Trophoblast cell (in vitro differentiated cells and primary cell): ENCODE measurements at regions not wholly inside any gene's neighbourhood (a gene's known extent, or its start where the extent isn't known, plus 50 kb on each side); places are given as distances from the start of the nearest gene placed in this dataset.

Experiments
- DNase-seq, 2 donors: peaks; one replicate each; pipeline ENCODE4 v3.0.0-alpha.2; 2016
- H2AFZ ChIP-seq: 2 replicates; pipeline ENCODE4 v1.6.1; 2013; ENCODE audit warnings: low read length, moderate library complexity, mild to moderate bottlenecking; ENCODE audit not compliant: insufficient read depth, poor library complexity
- H2AK5ac ChIP-seq: 2 replicates; pipeline ENCODE4 v1.6.1; 2013; ENCODE audit warnings: mild to moderate bottlenecking, low read length
- H2BK120ac ChIP-seq: 2 replicates; pipeline ENCODE4 v1.6.1; 2013; ENCODE audit warnings: low read length, mild to moderate bottlenecking, moderate library complexity; ENCODE audit not compliant: insufficient read depth, poor library complexity
- H2BK12ac ChIP-seq: 2 replicates; pipeline ENCODE4 v1.6.1; 2013; ENCODE audit warnings: mild to moderate bottlenecking, low read length, moderate library complexity
- H2BK5ac ChIP-seq: 2 replicates; pipeline ENCODE4 v1.6.1; 2013; ENCODE audit warnings: low read length, low read depth, moderate library complexity, mild to moderate bottlenecking; ENCODE audit not compliant: poor library complexity
- H3K14ac ChIP-seq: 2 replicates; pipeline ENCODE4 v1.6.1; 2013; ENCODE audit warnings: mild to moderate bottlenecking, low read length
- H3K18ac ChIP-seq: 2 replicates; pipeline ENCODE4 v1.6.1; 2013; ENCODE audit warnings: mild to moderate bottlenecking, low read length
- H3K23ac ChIP-seq: 2 replicates; pipeline ENCODE4 v1.6.1; 2013; ENCODE audit warnings: low read length
- H3K27ac ChIP-seq: 2 replicates; pipeline ENCODE4 v1.5.1; 2013; ENCODE audit warnings: low read depth, mild to moderate bottlenecking, inconsistent platforms, low read length, moderate library complexity
- H3K27me3 ChIP-seq: 2 replicates; pipeline ENCODE4 v1.6.1; 2013; ENCODE audit warnings: inconsistent platforms, mild to moderate bottlenecking, low read length, moderate library complexity; ENCODE audit not compliant: insufficient read depth
- H3K36me3 ChIP-seq, 2 experiments: 1 replicate in 1 of 2; 2 replicates in 1 of 2; pipeline ENCODE4 v1.6.1; 2013; ENCODE audit warnings: low read length in 2 of 2, mild to moderate bottlenecking in 2 of 2, moderate library complexity in 1 of 2; ENCODE audit not compliant: insufficient read depth in 2 of 2, control insufficient read depth in 1 of 2
- H3K4ac ChIP-seq: 2 replicates; pipeline ENCODE4 v1.6.1; 2013; ENCODE audit warnings: low read depth, mild to moderate bottlenecking, low read length, moderate library complexity
- H3K4me1 ChIP-seq, 2 experiments: 1 replicate in 1 of 2; 2 replicates in 1 of 2; pipeline ENCODE4 v1.6.1; 2013; ENCODE audit warnings: low read length in 2 of 2, mild to moderate bottlenecking in 2 of 2, moderate library complexity in 1 of 2; ENCODE audit not compliant: insufficient read depth in 2 of 2, control insufficient read depth in 1 of 2
- H3K4me2 ChIP-seq: 2 replicates; pipeline ENCODE4 v1.6.1; 2013; ENCODE audit warnings: inconsistent platforms, mild to moderate bottlenecking, low read length, moderate library complexity
- H3K4me3 ChIP-seq: 2 replicates; pipeline ENCODE4 v1.5.1; 2013; ENCODE audit warnings: mild to moderate bottlenecking, low read depth, low read length, inconsistent platforms
- H3K79me1 ChIP-seq: one replicate; pipeline ENCODE4 v1.6.1; 2013; ENCODE audit warnings: low read length
- H3K79me2 ChIP-seq: 2 replicates; pipeline ENCODE4 v1.6.1; 2013; ENCODE audit warnings: low read length, mild to moderate bottlenecking; ENCODE audit not compliant: control insufficient read depth, insufficient read depth, poor library complexity
- H3K9ac ChIP-seq: 2 replicates; pipeline ENCODE4 v1.6.1; 2013; ENCODE audit warnings: mild to moderate bottlenecking, low read length
- H3K9me3 ChIP-seq: 2 replicates; pipeline ENCODE4 v1.6.1; 2013; ENCODE audit warnings: low read depth, mild to moderate bottlenecking, control low read depth, inconsistent platforms, low read length; ENCODE audit not compliant: insufficient read depth
- H4K12ac ChIP-seq: 2 replicates; pipeline ENCODE4 v1.6.1; 2013; ENCODE audit warnings: low read depth, mild to moderate bottlenecking, low read length, moderate library complexity
- H4K8ac ChIP-seq: 2 replicates; pipeline ENCODE4 v1.6.1; 2013; ENCODE audit warnings: low read depth, mild to moderate bottlenecking, low read length, moderate library complexity
- H4K91ac ChIP-seq: one replicate; pipeline ENCODE4 v1.6.1; 2013; ENCODE audit warnings: low read depth, mild to moderate bottlenecking, low read length, moderate library complexity
- WGBS: extraction: QIAGEN DNeasy Blood & Tissue Kit; methylation state at CpG from one replicate; pipeline ENCODE4 v1.1.7; 2013; ENCODE audit warnings: missing lambda C conversion rate; ENCODE audit not compliant: insufficient read length, insufficient coverage; ENCODE audit errors: extremely low coverage; 5-methylcytosine and 5-hydroxymethylcytosine counted together

DNA sequence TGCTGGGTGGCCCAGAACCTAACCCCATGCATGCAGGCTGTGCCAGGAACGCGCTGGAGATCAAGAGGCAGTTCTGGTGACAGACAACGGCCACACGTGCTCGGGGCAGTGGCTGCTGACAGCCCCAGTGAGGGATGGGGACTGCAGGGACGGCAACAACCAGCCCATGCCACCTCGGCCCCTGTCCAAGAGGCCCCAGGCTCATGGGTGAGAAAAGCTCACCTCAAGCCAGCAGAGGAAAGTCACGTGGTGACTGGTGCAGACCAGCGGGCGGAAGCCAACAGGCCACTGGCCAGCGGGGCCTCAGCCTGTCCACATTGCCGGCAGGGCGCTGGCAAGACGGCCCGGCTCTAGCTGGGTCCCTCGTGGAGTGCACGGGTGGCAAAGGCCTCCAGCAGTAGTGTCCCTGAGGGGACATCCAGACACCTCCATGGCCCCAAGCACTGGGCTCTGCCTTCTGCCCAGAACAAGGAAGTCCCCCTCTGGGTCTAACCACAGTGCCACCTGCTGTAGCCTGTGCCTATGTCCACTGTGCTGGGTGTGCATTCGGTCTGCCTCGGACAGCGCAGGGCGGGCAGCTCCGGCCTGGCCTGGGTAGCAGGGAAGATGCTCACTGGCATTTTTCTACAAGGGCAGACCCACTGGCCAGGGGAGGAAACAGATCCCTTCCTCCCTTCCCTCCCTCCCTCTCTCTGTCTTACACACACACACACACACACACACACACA, 134.1 kb downstream of the NCOR2 start:
- no CpG with 5 or more reads among the region's 22 CpGs for WGBS

DNA sequence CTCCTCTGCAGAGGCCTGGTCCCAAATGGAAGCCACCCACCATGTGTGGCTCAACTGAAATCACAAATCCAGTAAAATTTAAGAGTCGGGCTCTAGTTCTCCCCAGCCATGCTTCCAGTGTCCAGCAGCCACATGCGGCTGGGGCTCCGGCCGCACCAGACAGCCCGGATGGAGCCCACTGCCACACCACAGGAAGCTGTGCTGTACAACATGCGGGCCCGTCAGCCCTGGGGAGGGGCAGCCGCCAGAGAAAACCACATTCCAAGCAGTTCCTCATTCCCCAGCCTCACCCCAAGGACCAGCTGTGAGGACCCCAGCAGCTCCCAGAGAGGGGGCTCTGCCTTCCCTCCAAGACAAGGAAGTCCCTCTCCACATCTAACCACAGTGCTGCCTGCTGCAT, 135.0 kb downstream of the NCOR2 start:
- no peak for DNase-seq

More for the DNA sequence above, 134.1 kb downstream of the NCOR2 start:
- Histone ChIP-seq H3K18ac (no peak overlapping the region), H2BK120ac (no peak overlapping the region), H3K4me1 (peaks cover 8% of the 10 kb centered on the region in 2 experiments), H2BK12ac (no peak overlapping the region), H2AK5ac (no peak overlapping the region), H3K9me3 (peaks cover 4% of the 10 kb centered on the region), H3K23ac (no peak overlapping the region), H3K14ac (no peak overlapping the region), H3K79me2 (no peaks in the 10 kb centered on the region), H4K8ac (no peak overlapping the region), H3K4ac (no peak overlapping the region), H3K9ac (no peak overlapping the region), H4K12ac (no peak overlapping the region), H3K4me2 (no peak overlapping the region), H4K91ac (no peak overlapping the region), H2BK5ac (no peak overlapping the region), H3K27me3 (no peaks in the 10 kb centered on the region), H3K27ac (no peak overlapping the region), H3K36me3 (peaks cover 39 to 51% of the 10 kb centered on the region in 2 experiments), H2AFZ (no peak overlapping the region), H3K79me1 (peaks cover 3% of the 10 kb centered on the region), H3K4me3 (no peak overlapping the region)
- no peak for DNase-seq

DNA sequence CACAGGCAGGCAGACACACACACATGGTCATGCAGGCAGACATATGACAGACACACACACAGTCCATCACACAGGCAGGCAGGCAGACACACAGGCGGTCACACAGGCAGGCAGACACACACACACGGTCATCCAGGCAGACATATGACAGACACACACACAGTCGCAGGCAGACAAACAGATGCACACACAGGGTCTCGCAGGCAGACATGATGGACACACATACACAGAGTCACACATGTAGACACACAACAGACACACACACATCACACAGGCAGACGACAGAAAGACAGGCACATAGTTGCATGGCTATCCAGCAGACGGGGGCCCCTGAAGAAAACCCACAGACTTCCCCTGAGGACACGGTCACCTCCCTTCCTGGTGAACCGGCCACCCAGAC, 135.4 kb downstream of the NCOR2 start:
- Histone ChIP-seq H3K36me3 (peaks cover 47 to 53% of the 10 kb centered on the region in 2 experiments), H3K23ac (peak overlapping the region; percentile 69), H3K4ac (no peak overlapping the region), H3K9me3 (peaks cover 4% of the 10 kb centered on the region), H3K4me3 (peak overlapping the region; percentile 60), H3K27ac (no peak overlapping the region), H3K79me2 (no peaks in the 10 kb centered on the region), H2BK12ac (no peak overlapping the region), H3K27me3 (no peaks in the 10 kb centered on the region), H3K18ac (peak overlapping the region; percentile 15), H2AK5ac (no peak overlapping the region), H4K8ac (no peak overlapping the region), H2BK5ac (no peak overlapping the region), H2BK120ac (no peak overlapping the region), H4K12ac (no peak overlapping the region), H4K91ac (no peak overlapping the region), H3K4me2 (no peak overlapping the region), H3K9ac (no peak overlapping the region), H2AFZ (no peak overlapping the region), H3K14ac (peak overlapping the region; percentile 1), H3K4me1 (peaks cover 8% of the 10 kb centered on the region in 2 experiments), H3K79me1 (peaks cover 3% of the 10 kb centered on the region)
- WGBS, result no CpG with 5 or more reads among the region's 8 CpGs
- no peak for DNase-seq

More for the DNA sequence above, 135.0 kb downstream of the NCOR2 start:
- Histone ChIP-seq H3K27ac (no peak overlapping the region), H3K9me3 (peaks cover 4% of the 10 kb centered on the region), H2BK5ac (no peak overlapping the region), H3K18ac (no peak overlapping the region), H3K23ac (no peak overlapping the region), H3K79me2 (no peaks in the 10 kb centered on the region), H3K14ac (no peak overlapping the region), H4K8ac (no peak overlapping the region), H3K9ac (no peak overlapping the region), H3K27me3 (no peaks in the 10 kb centered on the region), H2BK12ac (no peak overlapping the region), H2AK5ac (no peak overlapping the region), H4K91ac (no peak overlapping the region), H3K79me1 (peaks cover 3% of the 10 kb centered on the region), H2BK120ac (no peak overlapping the region), H3K4me3 (no peak overlapping the region), H3K4me2 (no peak overlapping the region), H4K12ac (no peak overlapping the region), H2AFZ (no peak overlapping the region), H3K36me3 (peaks cover 43 to 53% of the 10 kb centered on the region in 2 experiments), H3K4ac (no peak overlapping the region), H3K4me1 (peaks cover 8% of the 10 kb centered on the region in 2 experiments)
- WGBS, result no CpG with 5 or more reads among the region's 8 CpGs

DNA sequence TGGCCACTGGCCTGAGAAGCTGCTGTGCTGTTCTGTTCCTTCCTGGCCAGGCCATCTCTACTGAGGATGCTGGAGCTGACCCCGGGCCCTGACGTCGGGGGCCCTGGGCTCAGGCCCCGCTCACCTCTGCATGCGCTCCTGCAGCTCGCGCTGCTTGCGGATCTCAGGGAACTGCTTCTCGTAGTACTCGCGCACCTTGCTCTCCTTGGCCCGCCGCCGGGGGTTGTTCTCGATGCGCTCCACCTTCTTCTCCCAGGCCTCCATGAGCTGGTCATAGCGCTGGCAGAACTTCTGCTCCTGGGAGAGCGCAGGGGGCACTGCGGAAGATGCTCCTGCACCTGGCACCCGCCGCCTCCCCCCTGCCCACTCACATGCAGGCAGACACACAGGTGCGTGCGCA, 135.6 kb downstream of the RFLNA start:
- no peak overlapping the region for H2AK5ac ChIP-seq
- no peak overlapping the region for H2BK12ac ChIP-seq
- H3K4me2 ChIP-seq, result no peak overlapping the region
- no peak overlapping the region for H4K12ac ChIP-seq
- H3K4me1 ChIP-seq, result peaks cover 8% of the 10 kb centered on the region in 2 experiments
- no peaks in the 10 kb centered on the region for H3K27me3 ChIP-seq
- H3K27ac ChIP-seq, result no peak overlapping the region
- no peak overlapping the region for H3K4me3 ChIP-seq
- H3K36me3 ChIP-seq, result peaks cover 51 to 58% of the 10 kb centered on the region in 2 experiments
- no peak overlapping the region for H4K8ac ChIP-seq
- H3K9me3 ChIP-seq, result peaks cover 4% of the 10 kb centered on the region
- no peak overlapping the region for H3K14ac ChIP-seq
- H3K79me1 ChIP-seq, result peaks cover 3% of the 10 kb centered on the region
- no peak overlapping the region for H2BK5ac ChIP-seq
- H2AFZ ChIP-seq, result no peak overlapping the region
- H4K91ac ChIP-seq, result no peak overlapping the region
- H3K4ac ChIP-seq, result no peak overlapping the region
- no CpG with 5 or more reads among the region's 23 CpGs for WGBS
- no peak for DNase-seq
- no peak overlapping the region for H2BK120ac ChIP-seq
- H3K18ac ChIP-seq, result no peak overlapping the region
- no peak overlapping the region for H3K9ac ChIP-seq
- no peak overlapping the region for H3K23ac ChIP-seq
- H3K79me2 ChIP-seq, result no peaks in the 10 kb centered on the region
